HG02759 (cell line): ENCODE measurements at regions not wholly inside any gene's neighbourhood (a gene's known extent, or its start where the extent isn't known, plus 50 kb on each side); places are given as distances from the start of the nearest gene placed in this dataset.
"Not testable (repeated sequence)": the region's sequence is repeated elsewhere in the genome, so short reads cannot be mapped to it uniquely, and the experiment has no call there.

Experiments used
- ATAC-seq: cut with Tn5 transposase; IDR thresholded peaks from one replicate; pipeline ENCODE4 v1.9.1; 2021; ENCODE audit warnings: mild to moderate bottlenecking, moderate library complexity; ENCODE audit not compliant: unreplicated experiment

- no peak for ATAC-seq
Measured at GRCh38 chr20:16863303-16863702, 115.1 kb downstream of the OTOR start.

GRCh38 chr20:16864069-16864468 is 115.9 kb downstream of the OTOR start:
- ATAC-seq = no peak

GRCh38 chr20:16864963-16865362 is 116.8 kb downstream of the OTOR start:
- ATAC-seq = no peak

GRCh38 chr20:16865406-16865805 is 117.2 kb downstream of the OTOR start:
- ATAC-seq = no peak

- ATAC-seq = not testable (repeated sequence)
Measured at GRCh38 chr20:16873124-16873523, 125.0 kb downstream of the OTOR start.

GRCh38 chr20:16877053-16877554 is 128.9 kb downstream of the OTOR start:
- no peak for ATAC-seq

- no peak for ATAC-seq
Measured at GRCh38 chr20:16885746-16886145, 137.6 kb downstream of the OTOR start.

- no peak for ATAC-seq
Measured at GRCh38 chr20:16898433-16898832, 150.3 kb downstream of the OTOR start.

- ATAC-seq = no peak
Measured at GRCh38 chr20:16902662-16903061, 154.5 kb downstream of the OTOR start.

GRCh38 chr20:16904751-16905150 is 156.6 kb downstream of the OTOR start:
- ATAC-seq = no peak

GRCh38 chr20:16914277-16914676 is 166.1 kb downstream of the OTOR start:
- ATAC-seq = no peak

GRCh38 chr20:16916165-16916564 is 168.0 kb downstream of the OTOR start:
- no peak for ATAC-seq

GRCh38 chr20:16917636-16918035 is 169.5 kb downstream of the OTOR start:
- ATAC-seq = no peak

- ATAC-seq = no peak
Measured at GRCh38 chr20:16918366-16918765, 170.2 kb downstream of the OTOR start.

- ATAC-seq = no peak
Measured at GRCh38 chr20:16919841-16920240, 171.7 kb downstream of the OTOR start.

- ATAC-seq = no peak
Measured at GRCh38 chr20:16922834-16923233, 174.7 kb downstream of the OTOR start.

GRCh38 chr20:16926626-16927430 is 178.7 kb downstream of the OTOR start:
- no peak for ATAC-seq

- no peak for ATAC-seq
Measured at GRCh38 chr20:16929756-16930155, 181.6 kb downstream of the OTOR start.

GRCh38 chr20:16930656-16931055 is 182.5 kb downstream of the OTOR start:
- no peak for ATAC-seq

GRCh38 chr20:16939051-16939450 is 190.9 kb downstream of the OTOR start:
- ATAC-seq = no peak

- no peak for ATAC-seq
Measured at GRCh38 chr20:16940701-16941100, 192.5 kb downstream of the OTOR start.

- ATAC-seq = no peak
Measured at GRCh38 chr20:16942051-16942450, 193.9 kb downstream of the OTOR start.

GRCh38 chr20:16942756-16943155 is 194.6 kb downstream of the OTOR start:
- ATAC-seq = no peak
